NCI-H146 treated with DMSO at 0.1 percent for 48 hours (cell line): ENCODE measurements at regions not wholly inside any gene's neighbourhood (a gene's known extent, or its start where the extent isn't known, plus 50 kb on each side); places are given as distances from the start of the nearest gene placed in this dataset.

ENCODE experiments used
- DNase-seq: peaks from one replicate; lab custom pipeline; 2025; ENCODE audit not compliant: unreplicated experiment; lab: John Stamatoyannopoulos, UW

DNA sequence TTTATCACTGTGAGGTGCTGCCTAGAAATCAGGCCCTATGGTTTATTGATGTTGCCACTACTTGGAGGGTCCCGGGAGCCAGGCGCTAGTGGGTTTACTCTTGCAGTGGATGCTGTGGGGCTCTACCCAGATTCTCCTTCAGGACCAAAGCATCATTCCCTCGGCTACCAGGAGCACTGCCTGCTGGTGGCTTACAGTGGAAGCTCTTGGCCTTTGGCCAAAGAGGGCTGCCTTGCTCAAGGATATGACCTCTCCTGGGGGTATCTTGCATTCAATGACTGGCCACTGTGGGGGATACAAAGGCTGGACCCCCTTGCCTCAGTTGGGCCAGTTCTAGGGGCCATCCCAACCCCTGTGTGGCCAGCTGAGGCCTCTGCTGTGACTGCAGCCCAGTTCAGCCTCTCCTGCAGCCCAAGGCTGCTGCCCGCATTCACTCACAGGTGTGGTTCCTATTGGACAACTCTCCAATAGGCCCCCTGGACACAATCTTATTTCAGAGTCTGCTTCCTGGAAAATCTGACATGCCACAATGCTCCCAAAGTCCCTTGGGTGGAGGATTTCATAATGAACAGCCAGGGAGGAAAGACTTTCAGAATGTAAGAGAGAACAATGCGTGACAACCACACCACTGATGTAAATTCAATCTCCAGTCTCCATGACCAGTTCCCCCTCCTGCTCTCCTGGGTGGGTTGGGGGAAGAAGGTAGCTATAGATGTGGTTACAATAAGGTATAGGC is 196.3 kb downstream of the SNX10 start:
- DNase-seq = no peak

DNA sequence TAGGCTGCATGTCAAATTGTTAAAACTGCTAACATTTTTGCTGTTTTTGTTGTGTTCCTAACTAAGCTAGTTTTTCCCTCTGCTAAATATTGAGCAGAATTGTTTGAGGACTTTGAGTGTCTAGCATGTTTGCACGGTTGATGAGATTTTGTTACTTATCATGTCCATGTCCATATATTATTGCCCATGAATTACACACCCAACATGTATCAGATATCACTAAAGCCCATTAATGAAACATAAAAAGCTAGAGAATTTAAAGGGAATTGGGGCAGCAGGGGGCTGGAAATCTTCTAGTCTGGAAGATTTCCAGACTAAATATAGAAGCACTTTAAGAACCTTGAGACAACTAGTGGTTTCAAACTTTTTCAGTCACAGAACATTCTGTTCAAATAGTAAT is 197.7 kb downstream of the SNX10 start:
- DNase-seq = no peak

DNA sequence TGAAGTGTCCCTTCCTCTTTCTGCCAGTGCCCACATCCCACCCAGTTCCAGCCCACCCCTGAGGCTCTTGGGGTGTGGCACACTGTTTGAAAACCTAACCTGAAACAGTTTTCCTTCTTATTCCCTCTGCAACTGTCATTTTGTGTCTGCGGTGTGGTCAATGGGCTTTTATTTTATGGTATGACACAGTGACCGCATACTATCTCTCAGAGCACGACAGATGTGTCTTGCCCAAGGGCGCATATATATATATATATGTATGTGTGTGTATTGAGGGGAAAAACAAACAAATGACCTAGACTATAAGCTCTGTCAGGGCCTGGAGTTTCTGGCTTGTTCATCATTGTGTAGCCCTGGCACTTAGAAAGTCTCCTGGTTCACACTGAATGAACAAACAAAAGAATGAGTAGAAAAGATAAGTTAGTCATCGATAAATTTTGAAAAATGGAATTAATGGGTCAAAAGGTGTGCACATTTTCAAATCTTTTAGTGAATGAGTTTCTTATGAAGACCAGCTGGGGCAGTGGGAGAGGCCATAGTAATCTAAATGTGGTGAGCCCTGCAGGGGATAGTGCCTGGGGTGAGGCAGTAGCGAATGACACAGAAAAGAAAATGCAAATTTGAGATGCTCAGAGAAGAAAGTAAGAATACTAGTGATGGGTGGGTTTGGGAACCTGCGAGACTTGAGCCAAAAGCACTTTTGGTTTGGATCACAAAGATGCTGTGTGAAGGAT is 198.4 kb downstream of the SNX10 start:
- DNase-seq = no peak

DNA sequence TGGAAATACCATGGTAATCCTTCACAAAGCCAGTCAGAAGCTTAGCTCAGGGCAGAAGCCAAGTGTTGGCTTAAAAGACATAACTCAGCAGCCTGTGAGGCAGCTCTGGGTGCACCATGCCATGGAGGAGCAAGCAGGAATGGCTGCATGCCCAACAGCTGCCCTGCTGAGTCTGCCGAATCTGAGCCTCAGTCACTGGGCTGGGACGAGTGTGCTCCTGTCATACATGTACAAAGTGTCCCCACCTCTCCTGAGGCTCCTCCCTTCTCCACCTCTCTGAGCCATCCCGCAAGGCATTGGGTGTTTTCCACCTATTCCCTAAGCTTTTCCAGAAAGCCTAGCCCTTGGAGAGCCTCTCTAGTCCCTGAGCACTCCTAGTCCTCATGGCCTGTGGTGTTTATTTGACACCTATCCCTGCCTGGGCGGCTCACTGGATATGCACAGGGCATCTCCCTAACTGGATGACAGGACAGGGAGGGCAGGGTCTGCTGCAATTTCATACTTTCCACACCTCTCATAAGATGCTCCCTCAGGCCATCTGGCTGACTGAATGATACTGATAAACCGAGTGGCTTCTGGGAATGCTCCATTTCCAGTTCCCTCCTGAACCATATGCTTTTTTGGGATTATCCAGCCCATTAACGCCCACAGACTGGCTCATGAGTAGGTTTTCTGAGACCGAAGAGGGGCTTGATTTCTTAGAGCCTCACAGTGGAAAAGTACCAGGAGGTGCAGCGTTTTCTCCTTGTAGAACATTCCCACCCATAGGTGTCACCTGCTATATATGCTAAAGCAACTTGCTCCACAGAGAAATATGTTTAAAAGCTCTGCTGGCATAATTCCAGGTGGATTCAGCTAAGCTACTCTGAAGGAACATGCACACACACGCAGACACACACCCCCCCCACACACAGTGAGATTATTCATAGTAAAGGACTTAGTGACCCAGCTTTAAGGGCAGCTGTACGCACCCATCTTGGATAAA is 199.3 kb downstream of the SNX10 start:
- DNase-seq = no peak

GRCh38 chr7:26492816-26493215 is 201.2 kb downstream of the SNX10 start:
- DNase-seq = no peak

- DNase-seq = no peak
Observed at GRCh38 chr7:26493737-26494428, 202.2 kb downstream of the SNX10 start.

- no peak for DNase-seq
Observed at GRCh38 chr7:26495569-26495968, 203.9 kb downstream of the SNX10 start.

DNA sequence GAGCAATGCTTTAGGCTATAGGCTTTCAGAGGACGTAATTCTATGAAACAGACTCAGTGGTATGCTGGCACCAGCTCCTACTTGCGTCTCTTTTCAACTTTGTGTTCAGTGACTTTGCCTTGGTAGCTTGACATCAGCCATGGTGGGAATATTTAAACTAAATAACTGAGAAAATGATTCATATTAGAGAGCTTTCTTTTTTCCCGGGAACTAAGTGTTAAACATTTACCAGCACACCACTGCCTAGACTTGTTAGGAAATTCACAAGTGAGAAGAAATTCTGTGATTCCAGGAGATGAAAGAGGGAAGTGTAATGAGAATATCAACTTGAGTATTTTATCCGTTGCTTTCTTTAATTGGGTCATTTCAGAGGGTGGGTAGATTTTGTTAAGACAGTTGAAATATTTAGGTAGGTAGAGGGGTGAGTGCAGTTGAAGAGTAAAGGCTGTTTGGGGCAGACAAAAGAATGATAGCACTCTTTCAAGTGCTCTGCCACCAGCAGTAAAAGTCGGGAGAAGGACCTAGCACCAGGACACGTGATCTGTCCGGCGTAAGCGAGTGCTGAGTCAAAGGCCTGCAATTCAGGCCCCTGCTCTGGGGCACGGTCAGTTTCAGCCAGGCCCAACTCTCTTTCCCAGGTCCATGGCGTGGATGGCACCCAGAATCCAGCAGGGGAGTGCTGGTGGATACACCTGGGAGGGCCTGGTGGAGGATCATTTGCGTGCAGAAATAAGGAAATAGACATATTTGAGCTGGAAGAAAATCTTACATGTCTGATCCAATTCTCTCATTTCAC is 206.3 kb downstream of the SNX10 start:
- no peak for DNase-seq

DNA sequence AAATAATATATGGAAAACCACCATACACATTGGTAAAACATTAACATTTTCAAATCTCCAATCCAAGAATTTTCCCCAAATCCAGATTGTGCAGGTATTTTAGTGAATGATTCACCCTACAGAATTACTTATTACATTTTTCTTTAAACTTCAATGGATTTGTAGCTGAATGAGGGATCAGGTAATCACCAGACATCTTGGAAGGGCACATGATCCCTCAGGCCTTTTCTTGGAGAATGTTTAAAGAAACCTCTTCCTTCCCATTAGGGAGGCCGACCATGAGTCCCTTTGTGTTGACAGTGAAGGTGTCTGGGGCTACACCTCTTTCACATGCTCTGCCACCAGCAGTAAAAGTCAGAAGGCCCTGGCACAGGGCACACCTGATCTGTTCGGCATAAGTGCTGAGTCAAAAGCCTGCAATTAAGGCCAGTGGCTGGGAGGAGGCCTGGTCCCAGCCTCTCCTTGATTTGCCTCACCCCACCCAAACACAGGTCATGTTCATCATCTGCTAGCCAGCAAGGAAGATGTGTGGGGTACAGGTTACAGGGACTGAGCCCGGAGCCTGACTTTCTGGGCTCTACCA is 207.7 kb downstream of the SNX10 start:
- no peak for DNase-seq

DNA sequence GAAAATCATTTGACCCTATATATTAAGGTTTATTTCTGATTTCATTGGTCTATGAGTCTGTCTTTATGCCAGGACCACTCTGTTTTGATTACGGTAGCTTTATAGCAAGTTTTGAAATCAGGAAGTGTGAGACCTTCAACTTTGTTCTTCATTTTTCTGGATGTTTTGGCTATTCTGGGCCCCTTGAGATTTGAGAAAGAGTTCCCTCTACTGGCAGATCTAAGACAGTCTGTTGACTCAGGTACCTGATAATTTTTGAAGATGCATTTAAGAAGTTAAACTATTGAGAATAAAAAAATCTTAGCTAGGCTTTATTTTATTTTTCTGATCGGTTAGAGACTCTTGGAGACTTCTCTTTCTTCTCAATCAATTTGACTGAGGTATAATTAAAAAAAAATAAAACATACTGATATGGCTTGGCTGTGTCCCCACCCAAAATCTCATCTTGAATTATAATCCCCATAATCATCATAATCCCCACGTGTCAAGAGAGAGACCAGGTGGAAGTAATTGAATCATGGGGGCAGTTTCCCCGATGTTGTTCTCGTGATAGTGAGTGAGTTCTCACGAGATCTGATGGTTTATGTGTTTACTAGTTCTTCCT is 209.2 kb downstream of the SNX10 start:
- DNase-seq = peak; percentile 65

DNA sequence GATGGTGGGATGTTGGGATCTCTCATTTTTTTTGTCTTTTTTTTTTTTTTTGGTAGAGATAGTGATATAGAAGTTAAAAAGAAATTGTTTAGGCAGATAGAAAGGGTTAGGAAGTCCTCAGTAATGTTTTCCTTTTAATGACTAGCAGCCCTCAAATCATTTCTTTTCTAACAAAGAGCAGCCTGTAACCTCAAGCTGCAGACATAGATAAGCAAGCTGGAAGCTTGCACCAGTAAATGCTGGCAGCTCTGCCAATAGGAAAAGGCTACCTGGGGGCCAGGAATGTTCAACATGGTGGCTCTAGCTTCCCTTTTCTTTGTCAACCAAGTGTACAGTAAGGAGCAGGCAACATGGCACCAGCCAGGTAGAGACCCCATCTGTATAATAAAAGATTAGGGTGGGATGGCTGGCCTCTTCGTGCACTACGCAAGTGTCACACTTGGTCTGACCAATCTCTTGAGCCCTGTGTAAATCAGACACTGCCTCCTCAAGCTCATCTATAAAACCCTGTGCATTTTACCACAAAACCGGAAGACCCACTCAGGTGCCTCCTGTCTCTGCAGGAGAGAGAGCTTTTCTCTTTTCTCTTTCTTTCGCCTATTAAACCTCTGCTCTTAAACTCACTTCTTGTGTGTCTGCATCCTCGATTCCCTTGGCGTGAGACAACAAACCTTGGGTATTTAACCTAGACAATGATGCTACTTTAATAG is 212.9 kb downstream of the SNX10 start:
- DNase-seq = no peak

- no peak for DNase-seq
Observed at GRCh38 chr7:26506196-26506595, 214.5 kb downstream of the SNX10 start.

DNA sequence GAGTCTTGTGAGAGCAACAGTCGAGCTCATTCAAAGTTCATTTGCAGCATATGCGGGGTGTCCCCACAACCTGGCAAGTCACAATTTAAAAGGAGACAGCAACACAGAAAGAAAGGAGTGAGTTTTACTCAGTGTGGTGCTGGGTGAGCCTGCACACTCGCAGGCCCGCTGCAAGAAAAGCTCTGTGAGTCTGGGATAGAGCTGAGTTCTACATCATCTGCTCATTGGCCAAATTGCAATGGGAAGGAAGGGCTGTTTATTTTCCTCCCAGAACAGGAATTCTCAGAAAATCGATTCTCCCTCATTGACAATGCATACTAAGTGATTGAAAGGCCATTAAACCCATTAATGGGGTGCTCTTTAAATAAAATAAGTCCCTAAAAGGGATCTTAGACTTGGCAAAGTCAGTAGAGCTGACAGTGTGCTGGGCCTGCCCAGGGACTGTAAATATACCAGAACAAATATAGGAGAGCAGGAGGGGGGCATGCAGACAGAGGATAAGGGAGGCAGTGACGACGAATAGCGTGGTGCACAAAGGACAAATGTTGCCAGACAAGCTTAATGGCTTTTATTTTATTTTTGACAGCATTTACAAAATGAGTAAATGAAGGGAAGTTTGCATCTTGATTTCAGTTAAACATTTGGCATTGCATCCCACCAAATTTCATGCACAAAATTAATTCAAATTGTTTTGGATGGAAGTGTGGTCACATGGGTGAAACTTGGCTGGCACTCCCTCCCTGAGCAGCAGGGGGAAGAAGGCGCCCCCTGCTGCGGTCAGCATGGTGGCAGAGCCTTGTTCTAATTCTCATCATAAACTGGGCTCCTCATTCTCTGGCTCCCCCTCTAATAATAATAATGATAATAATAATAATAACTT is 215.7 kb downstream of the SNX10 start:
- peak; percentile 87 for DNase-seq

GRCh38 chr7:26508481-26508880 is 216.8 kb downstream of the SNX10 start:
- DNase-seq = peak; percentile 93

GRCh38 chr7:26508917-26509316 is 217.3 kb downstream of the SNX10 start:
- DNase-seq = peak; percentile 92

DNA sequence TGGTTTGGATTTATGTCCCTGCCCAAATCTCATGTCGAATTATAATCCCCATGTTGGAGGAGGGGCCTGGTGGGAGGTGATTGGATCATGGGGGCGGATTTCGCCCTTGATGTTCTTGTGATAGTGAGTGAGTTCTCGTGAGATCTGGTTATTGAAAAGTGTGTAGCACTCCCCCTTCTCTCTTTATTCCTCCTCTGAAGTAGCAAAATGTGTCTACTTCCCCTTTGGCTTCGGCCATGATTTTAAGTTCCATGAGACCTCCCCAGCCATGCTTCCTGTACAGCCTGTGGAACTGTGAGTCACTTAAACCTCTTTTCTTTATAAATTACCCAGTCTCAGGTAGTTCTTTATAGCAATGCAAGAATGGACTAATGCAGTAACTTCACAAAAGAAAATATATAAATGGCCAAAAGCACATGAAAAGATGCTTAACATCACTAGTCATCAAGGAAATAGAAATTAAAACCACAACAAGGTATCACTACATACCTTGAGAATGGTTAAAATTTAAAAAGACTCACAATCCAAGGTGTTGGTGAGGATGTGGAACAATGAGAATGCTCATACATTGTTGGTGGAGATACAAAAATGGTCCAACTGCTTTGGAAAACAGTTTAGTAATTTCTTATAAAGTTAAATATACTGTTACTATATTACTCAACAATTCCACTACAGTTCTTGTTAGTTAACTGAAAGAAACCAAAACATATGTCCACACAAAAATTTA is 218.7 kb downstream of the SNX10 start:
- no peak for DNase-seq

DNA sequence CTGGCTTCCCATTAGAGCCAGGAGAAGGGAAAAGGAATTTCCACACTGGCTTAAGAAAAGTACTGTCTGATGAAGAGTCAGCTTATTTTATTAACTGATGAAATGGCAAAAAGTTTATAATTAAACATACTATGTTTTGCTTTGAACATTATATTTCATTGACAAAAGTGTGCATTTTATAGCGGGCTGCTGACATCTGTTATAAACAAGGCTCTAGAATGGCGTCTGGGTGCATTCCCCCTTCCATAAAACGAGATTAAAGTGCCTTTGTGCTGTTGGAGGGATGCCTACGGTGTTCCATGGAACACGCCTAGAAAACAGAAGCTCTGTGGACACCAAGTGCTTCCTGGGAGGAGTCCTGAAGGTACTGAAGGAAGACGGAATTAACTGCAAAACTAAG is 220.2 kb downstream of the SNX10 start:
- no peak for DNase-seq
